GM12878 (cell line): ENCODE measurements at regions not wholly inside any gene's neighbourhood (a gene's known extent, or its start where the extent isn't known, plus 50 kb on each side); places are given as distances from the start of the nearest gene placed in this dataset.

Source experiments
- ATAC-seq: fragments of 200-7000 bp; cut with Tn5 transposase; 3 replicates; pipeline ENCODE4 v1.9.1; 2020; ENCODE audit warnings: mild to moderate bottlenecking, moderate library complexity
- BruUV-seq: library from RNA; stranded (reverse); fragments of 400-500 nt; replicated peaks from 2 replicates; lab custom pipeline; 2021; lab: Mats Ljungman, UMichigan
- CTCF ChIA-PET: fragments of 300-600 bp; sonication (Branson Sonifier 250); formaldehyde crosslinking; extraction: SDS; loops from one replicate; lab custom pipeline; 2021; ENCODE audit warnings: inconsistent platforms; lab: Yijun Ruan, JAX
- POLR2A ChIA-PET: fragments of 350-600 bp; formaldehyde crosslinking; extraction: SDS; loops from one replicate; lab custom pipeline; 2021; ENCODE audit warnings: inconsistent platforms; lab: Charles Lee
- RAD21 ChIA-PET: fragments of 300-600 bp; sonication (Branson Sonifier 250); formaldehyde crosslinking; loops from one replicate; lab custom pipeline; 2023; ENCODE audit warnings: antibody characterized with exemption; ENCODE audit not compliant: unreplicated experiment; lab: Charles Lee
- SMC1A ChIA-PET: fragments of 300-600 bp; sonication (Branson Sonifier 250); formaldehyde crosslinking; loops from one replicate; lab custom pipeline; 2023; ENCODE audit not compliant: unreplicated experiment, uncharacterized antibody; lab: Charles Lee
- DNase-seq: peaks from one replicate; pipeline ENCODE4 v3.0.0-alpha.2; 2011; ENCODE audit warnings: low read depth, low spot score
- FAIRE-seq: peaks from 3 replicates; lab custom pipeline; 2011; peaks lifted over from hg19 to GRCh38; lab: Jason Lieb, UNC
- H2AFZ ChIP-seq: 2 replicates; pipeline ENCODE4 v1.6.0; 2011; ENCODE audit warnings: low read depth, low read length, control low read depth; ENCODE audit not compliant: control insufficient read depth
- H3K27ac ChIP-seq: 2 replicates; pipeline ENCODE4 v1.5.1; 2011; ENCODE audit warnings: control low read depth; ENCODE audit not compliant: control insufficient read depth, insufficient read depth
- H3K27me3 ChIP-seq, 2 experiments: replicated peaks in 1 of 2; 2 replicates each; pipeline versions ENCODE4 v1.6.0 to v1.6.1; 2011; ENCODE audit warnings: low read length in 1 of 2; ENCODE audit not compliant: control insufficient read depth in 2 of 2, insufficient read depth in 2 of 2
- H3K36me3 ChIP-seq, 2 experiments: 2 replicates each; pipeline ENCODE4 v1.5.1; 2011; ENCODE audit warnings: low read length in 1 of 2; ENCODE audit not compliant: control insufficient read depth in 2 of 2, insufficient read depth in 2 of 2
- H3K4me1 ChIP-seq: 2 replicates; pipeline ENCODE4 v1.6.1; 2011; ENCODE audit warnings: mild to moderate bottlenecking, low read length, moderate library complexity, mixed read lengths; ENCODE audit not compliant: control insufficient read depth, insufficient read depth
- H3K4me2 ChIP-seq: 2 replicates; pipeline ENCODE4 v1.6.0; 2011; ENCODE audit warnings: control low read depth; ENCODE audit not compliant: control insufficient read depth, insufficient read depth
- H3K4me3 ChIP-seq: fragments of 200-600 bp; sonication (generic); 2 replicates; pipeline ENCODE4 v1.5.1; 2016
- H3K79me2 ChIP-seq: 2 replicates; pipeline ENCODE4 v1.6.0; 2011; ENCODE audit warnings: low read length; ENCODE audit not compliant: control insufficient read depth, insufficient read depth
- H3K9ac ChIP-seq: 2 replicates; pipeline ENCODE4 v1.8.0; 2011; ENCODE audit warnings: low read length, control low read depth, mixed read lengths; ENCODE audit not compliant: control insufficient read depth, insufficient read depth
- H3K9me3 ChIP-seq: replicated peaks from 3 replicates; pipeline ENCODE4 v1.5.1; 2011; ENCODE audit warnings: mild to moderate bottlenecking, low read length; ENCODE audit not compliant: control insufficient read depth, insufficient read depth
- H4K20me1 ChIP-seq: 2 replicates; pipeline ENCODE4 v1.6.0; 2011; ENCODE audit not compliant: control insufficient read depth, insufficient read depth
- BACH1 ChIP-seq: fragments of 450-650 bp; IDR thresholded peaks from 2 replicates; pipeline ENCODE4 v1.6.1; 2017; ENCODE audit warnings: mild to moderate bottlenecking, borderline replicate concordance
- BCL11A ChIP-seq: IDR thresholded peaks from 2 replicates; pipeline ENCODE4 v1.6.1; 2011; ENCODE audit warnings: low read depth, low read length
- CEBPB ChIP-seq, 2 experiments: fragments of 150-350 bp in 1 of 2; IDR thresholded peaks; 2 replicates each; pipeline ENCODE4 v1.6.1; 2012 to 2014; ENCODE audit warnings: low read depth in 2 of 2, low read length in 2 of 2, borderline replicate concordance in 1 of 2, inconsistent platforms in 1 of 2
- HDAC2 ChIP-seq: fragments of 200-600 bp; sonication (generic); IDR thresholded peaks from 2 replicates; pipeline ENCODE4 v1.6.1; 2017
- HDAC6 ChIP-seq: fragments of 200-600 bp; sonication (generic); IDR thresholded peaks from one replicate; pipeline ENCODE4 v1.8.0; 2017; ENCODE audit warnings: antibody characterized with exemption; ENCODE audit not compliant: unreplicated experiment
- MTA3 ChIP-seq: IDR thresholded peaks from 2 replicates; pipeline ENCODE4 v1.6.1; 2012; ENCODE audit warnings: low read length, inconsistent platforms, borderline replicate concordance
- NBN ChIP-seq: fragments of 450-650 bp; IDR thresholded peaks from 2 replicates; pipeline ENCODE4 v1.6.1; 2016
- NFIC ChIP-seq: IDR thresholded peaks from 2 replicates; pipeline ENCODE4 v1.6.1; 2012; ENCODE audit warnings: low read depth, mild to moderate bottlenecking, inconsistent platforms, low read length, moderate library complexity
- NFYA ChIP-seq: IDR thresholded peaks from 2 replicates; pipeline ENCODE4 v1.6.1; 2011; ENCODE audit warnings: low read depth, mild to moderate bottlenecking, low read length, improper control_type of control experiment, borderline replicate concordance
- PAX8 ChIP-seq: fragments of 450-650 bp; IDR thresholded peaks from 2 replicates; pipeline ENCODE4 v1.6.1; 2017; ENCODE audit warnings: mild to moderate bottlenecking, moderate library complexity
- SMARCA5 ChIP-seq: fragments of 450-650 bp; IDR thresholded peaks from 2 replicates; pipeline ENCODE4 v1.6.1; 2017; ENCODE audit warnings: mild to moderate bottlenecking
- ZNF207 ChIP-seq: fragments of 450-650 bp; IDR thresholded peaks from 2 replicates; pipeline ENCODE4 v1.6.1; 2014; ENCODE audit warnings: antibody characterized with exemption, mild to moderate bottlenecking, borderline replicate concordance
- WGBS: methylation state at CpG from one replicate; pipeline ENCODE4 v1.1.6; 2016; ENCODE audit warnings: low lambda C conversion rate; ENCODE audit not compliant: insufficient replicate concordance, insufficient coverage; ENCODE audit errors: missing lambda C conversion rate; 5-methylcytosine and 5-hydroxymethylcytosine counted together
- in situ Hi-C: fragments of 300-500 bp; cut with MboI; formaldehyde crosslinking; loops from 9 replicates; pipeline ENCODE4 v1.14.3; 2018; ENCODE audit warnings: mixed read lengths
- intact Hi-C: fragments of 100-400 bp; cut with micrococcal nuclease; formaldehyde crosslinking; loops from one replicate; pipeline ENCODE4 v1.14.2; 2022; ENCODE audit not compliant: unreplicated experiment
- TF ChIP-seq, protein P1 (sequence below): fragments of 450-650 bp; IDR thresholded peaks from 2 replicates; pipeline ENCODE4 v1.6.1; 2018; ENCODE audit warnings: borderline replicate concordance, mild to moderate bottlenecking; ENCODE audit not compliant: partially characterized antibody
- TF ChIP-seq, protein P2 (sequence below): IDR thresholded peaks from 2 replicates; pipeline ENCODE4 v1.6.1; 2012; ENCODE audit warnings: low read depth, low read length, improper control_type of control experiment
- TF ChIP-seq, protein P3 (sequence below): fragments of 450-650 bp; IDR thresholded peaks from 2 replicates; pipeline ENCODE4 v1.6.1; 2016; ENCODE audit warnings: mild to moderate bottlenecking, moderate library complexity, borderline replicate concordance

DNA sequence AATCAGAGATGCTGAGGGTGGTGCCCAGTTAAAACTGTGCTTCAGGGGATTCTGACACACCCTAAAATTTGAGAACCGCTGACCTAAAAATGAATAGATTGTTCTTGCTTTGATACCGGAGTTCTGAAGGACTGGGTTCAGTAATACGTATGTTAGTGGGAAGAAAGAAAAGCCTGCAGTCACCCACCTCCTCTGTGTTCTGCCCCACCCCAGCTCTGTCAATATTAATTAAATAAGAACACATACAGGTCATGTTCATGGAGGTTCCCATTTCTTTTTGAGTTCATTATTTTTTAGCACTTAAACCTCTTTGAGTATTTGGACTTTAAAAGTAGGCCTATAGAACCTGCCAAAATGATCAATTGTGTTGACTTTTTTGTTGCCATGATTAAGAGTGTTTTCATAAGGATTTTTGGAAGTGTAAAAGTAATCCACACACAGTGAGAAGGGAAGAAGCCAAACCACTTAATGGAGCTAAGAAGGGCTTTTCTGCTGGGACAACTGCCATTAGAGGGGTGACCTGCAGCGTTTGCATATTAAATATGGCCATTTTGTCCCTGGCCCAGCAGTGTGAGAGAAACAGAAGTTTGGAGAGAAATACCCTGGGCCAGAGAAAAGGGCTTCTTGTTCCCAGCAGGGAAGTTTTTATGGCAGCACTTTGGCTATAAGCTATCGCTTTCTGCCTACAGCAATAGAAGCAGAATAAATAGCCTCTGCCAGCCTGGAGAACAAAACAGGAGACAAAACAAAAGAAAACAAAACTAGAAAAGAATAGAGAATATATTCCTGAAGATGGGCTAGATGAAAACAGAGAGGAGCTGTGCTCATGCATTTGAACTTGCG lies 80.7 kb upstream of the RNF152 start:
- Histone ChIP-seq H3K4me2 (no peak overlapping the region), H3K36me3 (no peaks in the 10 kb centered on the region), H3K27ac (no peak overlapping the region), H3K4me1 (0 out of 2 replicates have a peak, but pooled peaks cover 3% of the 10 kb centered on the region), H4K20me1 (no peaks in the 10 kb centered on the region), H3K27me3 (no peaks in the 10 kb centered on the region), H3K9me3 (no peaks in the 10 kb centered on the region), H2AFZ (no peak overlapping the region), H3K9ac (no peak overlapping the region), H3K79me2 (no peaks in the 10 kb centered on the region), H3K4me3 (no peak overlapping the region)
- in situ Hi-C loops (no loop called here), intact Hi-C loops (no loop called here)
- ChIA-PET CTCF (no interaction called here), SMC1A (interaction anchor here (0.8 kb wide), 1 partner anchor 20 kb away, joined by 4 read pairs; no protein-coding TSS in a partner anchor), POLR2A (no interaction called here), RAD21 (interaction anchor here (1.0 kb wide), 1 partner anchor 24 kb away, joined by 3 read pairs; no protein-coding TSS in a partner anchor)
- ATAC-seq (no peak), DNase-seq (no peak), FAIRE-seq (no peak)
- TF ChIP-seq ZNF207 (no peak), HDAC6 (no peak), BACH1 (no peak), NFIC (no peak), NBN (no peak), MTA3 (no peak), BCL11A (no peak), PAX8 (no peak), CEBPB (IDR thresholded peaks at IDR 0.05; ENCODE audit: borderline replicate concordance in 1 of 2, low read depth in 2 of 2, low read length in 2 of 2) (no peak), SMARCA5 (no peak), NFYA (no peak), HDAC2 (no peak)
- TF ChIP-seq, protein P1, sequence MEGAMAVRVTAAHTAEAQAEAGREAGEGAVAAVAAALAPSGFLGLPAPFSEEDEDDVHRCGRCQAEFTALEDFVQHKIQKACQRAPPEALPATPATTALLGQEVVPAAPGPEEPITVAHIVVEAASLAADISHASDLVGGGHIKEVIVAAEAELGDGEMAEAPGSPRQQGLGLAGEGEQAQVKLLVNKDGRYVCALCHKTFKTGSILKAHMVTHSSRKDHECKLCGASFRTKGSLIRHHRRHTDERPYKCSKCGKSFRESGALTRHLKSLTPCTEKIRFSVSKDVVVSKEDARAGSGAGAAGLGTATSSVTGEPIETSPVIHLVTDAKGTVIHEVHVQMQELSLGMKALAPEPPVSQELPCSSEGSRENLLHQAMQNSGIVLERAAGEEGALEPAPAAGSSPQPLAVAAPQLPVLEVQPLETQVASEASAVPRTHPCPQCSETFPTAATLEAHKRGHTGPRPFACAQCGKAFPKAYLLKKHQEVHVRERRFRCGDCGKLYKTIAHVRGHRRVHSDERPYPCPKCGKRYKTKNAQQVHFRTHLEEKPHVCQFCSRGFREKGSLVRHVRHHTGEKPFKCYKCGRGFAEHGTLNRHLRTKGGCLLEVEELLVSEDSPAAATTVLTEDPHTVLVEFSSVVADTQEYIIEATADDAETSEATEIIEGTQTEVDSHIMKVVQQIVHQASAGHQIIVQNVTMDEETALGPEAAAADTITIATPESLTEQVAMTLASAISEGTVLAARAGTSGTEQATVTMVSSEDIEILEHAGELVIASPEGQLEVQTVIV, result no peak
- TF ChIP-seq, protein P2, sequence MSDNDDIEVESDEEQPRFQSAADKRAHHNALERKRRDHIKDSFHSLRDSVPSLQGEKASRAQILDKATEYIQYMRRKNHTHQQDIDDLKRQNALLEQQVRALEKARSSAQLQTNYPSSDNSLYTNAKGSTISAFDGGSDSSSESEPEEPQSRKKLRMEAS, result no peak
- TF ChIP-seq, protein P3, sequence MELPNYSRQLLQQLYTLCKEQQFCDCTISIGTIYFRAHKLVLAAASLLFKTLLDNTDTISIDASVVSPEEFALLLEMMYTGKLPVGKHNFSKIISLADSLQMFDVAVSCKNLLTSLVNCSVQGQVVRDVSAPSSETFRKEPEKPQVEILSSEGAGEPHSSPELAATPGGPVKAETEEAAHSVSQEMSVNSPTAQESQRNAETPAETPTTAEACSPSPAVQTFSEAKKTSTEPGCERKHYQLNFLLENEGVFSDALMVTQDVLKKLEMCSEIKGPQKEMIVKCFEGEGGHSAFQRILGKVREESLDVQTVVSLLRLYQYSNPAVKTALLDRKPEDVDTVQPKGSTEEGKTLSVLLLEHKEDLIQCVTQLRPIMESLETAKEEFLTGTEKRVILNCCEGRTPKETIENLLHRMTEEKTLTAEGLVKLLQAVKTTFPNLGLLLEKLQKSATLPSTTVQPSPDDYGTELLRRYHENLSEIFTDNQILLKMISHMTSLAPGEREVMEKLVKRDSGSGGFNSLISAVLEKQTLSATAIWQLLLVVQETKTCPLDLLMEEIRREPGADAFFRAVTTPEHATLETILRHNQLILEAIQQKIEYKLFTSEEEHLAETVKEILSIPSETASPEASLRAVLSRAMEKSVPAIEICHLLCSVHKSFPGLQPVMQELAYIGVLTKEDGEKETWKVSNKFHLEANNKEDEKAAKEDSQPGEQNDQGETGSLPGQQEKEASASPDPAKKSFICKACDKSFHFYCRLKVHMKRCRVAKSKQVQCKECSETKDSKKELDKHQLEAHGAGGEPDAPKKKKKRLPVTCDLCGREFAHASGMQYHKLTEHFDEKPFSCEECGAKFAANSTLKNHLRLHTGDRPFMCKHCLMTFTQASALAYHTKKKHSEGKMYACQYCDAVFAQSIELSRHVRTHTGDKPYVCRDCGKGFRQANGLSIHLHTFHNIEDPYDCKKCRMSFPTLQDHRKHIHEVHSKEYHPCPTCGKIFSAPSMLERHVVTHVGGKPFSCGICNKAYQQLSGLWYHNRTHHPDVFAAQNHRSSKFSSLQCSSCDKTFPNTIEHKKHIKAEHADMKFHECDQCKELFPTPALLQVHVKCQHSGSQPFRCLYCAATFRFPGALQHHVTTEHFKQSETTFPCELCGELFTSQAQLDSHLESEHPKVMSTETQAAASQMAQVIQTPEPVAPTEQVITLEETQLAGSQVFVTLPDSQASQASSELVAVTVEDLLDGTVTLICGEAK, result no peak
- no TSS peak for BruUV-seq
- 89% methylated on average over 6 of the region's 6 CpGs for WGBS
